Activated CD8-positive, alpha-beta memory T cell treated with anti-CD3 and anti-CD28 coated beads, Interleukin-2, amount 50 U/mL, for 48 hours (primary cell): ENCODE measurements at regions not wholly inside any gene's neighbourhood (a gene's known extent, or its start where the extent isn't known, plus 50 kb on each side); places are given as distances from the start of the nearest gene placed in this dataset.
"Not testable (repeated sequence)": the region's sequence is repeated elsewhere in the genome, so short reads cannot be mapped to it uniquely, and the experiment has no call there.

ENCODE experiments used
- DNase-seq: peaks from one replicate; pipeline ENCODE4 v3.0.0-alpha.2; 2020

DNA sequence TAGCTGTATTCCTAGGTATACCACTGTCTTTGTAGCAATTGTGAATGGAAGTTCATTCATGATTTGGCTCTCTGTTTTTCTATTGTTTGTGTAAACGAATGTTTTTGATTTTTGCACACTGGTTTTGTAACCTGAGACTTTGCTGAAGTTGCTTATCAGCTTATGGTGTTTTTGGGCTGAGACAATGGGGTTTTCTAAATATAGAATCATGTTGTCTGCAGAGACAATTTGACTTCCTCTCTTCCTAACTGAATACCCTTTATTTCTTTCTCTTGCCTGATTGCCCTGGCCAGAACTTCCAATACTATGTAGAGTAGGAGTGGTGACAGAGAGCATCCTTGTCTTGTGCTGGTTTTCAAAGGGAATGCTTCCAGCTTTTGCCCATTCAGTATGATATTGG, 761.6 kb upstream of the NCAM2 start:
- DNase-seq = not testable (repeated sequence)

DNA sequence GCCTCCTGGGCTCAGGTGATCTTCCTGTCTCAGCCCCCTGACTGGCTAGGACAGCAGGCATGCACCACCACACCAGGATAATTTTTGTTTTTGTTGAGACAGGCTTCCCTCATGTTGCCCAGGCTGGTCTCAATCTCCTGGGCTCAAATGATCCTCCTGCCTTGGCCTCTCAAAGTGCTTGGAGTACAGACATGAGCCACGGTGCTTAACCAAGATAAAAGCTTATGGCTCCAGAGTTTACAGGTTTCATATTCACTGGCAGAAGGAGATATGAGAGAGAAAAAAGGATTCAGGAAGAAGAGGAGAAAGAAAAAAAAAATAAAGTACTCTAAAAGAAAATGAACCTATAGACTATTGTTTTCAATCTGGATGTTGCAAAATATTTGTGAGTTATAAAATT, 748.8 kb upstream of the NCAM2 start:
- DNase-seq = no peak

DNA sequence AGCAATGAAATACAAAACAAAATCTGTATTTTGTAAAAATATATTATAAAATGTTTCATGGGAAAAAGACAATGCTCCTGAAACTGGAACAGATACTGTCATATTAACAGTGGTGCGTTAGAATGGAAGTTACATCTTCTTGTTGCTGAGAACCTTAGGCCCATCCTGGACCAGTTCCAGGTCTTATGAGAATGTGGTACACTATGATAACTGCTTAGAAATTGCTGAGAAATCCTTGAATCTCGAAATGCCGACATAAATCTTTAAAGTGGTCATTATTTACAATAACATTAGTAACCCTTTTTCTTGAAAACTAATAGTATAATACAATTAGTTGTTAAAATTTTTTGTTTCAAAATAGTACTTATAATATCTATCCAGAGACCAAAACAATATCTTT, 747.9 kb upstream of the NCAM2 start:
- DNase-seq = no peak

DNA sequence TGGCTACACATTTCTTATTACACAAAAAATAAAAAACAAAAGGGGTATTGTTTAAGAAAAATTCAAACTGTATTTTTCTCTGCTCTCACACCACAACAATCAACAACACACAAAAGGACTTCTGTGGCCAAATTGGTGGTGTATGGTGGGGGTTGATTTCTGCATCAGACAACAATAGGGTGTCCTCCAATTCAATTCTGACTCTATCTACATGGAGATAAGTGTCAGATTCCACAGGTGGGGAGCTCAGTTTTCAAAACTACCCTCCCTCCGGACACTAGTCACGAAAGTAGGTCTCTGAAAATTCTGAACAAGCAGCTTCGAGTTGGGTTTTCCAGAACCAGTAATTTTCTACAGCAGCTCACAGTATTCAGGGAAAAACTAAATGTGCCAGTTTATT, 744.9 kb upstream of the NCAM2 start:
- no peak for DNase-seq

DNA sequence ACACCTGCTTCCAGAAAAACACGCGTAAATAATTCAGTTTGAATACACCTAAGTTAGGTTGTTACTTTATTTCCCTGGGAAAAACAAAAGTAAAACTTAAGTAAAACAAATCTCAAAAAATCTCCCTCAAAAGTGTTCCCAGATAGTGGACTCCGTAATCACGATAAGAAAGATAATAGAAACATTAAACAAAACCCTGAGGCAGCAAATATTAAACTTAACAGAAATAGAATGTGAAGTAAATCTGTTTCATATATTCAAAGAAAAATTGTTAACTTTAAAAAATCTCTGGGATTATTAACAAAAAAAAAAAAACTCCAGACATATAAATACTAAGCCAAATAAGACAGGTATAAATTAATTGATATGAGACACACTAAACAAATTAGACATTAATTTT, 743.2 kb upstream of the NCAM2 start:
- DNase-seq = no peak

DNA sequence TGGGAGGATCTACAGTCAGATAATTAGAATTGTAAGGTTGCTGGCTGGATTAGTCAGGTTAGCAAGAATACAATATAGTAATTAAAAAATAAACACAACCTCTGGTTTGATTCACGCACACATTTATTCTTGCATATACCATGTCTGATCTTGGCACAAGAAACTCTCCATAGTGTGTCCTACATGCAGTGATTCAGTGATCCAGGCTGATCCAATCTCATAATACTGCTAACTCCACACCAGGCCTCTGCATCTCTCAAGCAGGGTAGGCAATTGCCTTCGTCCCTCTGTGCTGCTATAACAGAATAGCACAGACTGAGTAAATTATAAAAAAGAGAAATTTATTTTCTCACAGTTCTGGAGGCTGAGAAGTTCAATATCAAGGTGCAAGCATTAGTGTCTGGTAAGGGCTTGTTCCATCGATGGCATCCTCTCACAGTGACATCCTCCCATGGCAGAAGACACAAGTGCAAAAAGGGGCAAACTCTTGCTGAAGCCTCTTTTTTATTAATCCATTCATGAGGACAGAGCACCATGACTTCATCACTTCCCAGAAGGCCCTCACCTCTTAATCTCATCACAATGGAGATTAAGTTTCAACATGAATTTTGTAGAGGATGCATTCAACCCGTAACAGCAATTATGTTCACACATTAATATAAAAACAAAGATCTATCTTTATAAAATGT, 741.0 kb upstream of the NCAM2 start:
- DNase-seq = no peak

DNA sequence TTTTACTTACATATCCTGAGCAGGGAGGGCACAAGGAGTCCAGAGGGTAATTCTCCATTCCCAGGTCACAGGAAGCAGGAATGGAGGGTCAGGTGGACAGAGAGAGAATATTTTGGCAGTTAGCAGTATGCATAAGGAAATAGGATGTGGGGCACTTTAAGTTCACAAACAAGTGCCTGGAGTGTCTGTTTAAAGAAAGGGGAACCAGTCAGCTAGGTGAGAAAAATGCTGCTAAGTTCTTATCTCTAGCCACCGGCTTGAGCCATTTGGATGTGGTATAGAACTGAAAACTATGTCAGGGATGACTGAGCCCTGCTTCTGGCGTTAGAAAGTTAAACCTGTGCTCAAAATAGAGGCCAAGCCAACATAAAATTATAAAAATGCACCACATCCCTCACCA, 739.7 kb upstream of the NCAM2 start:
- DNase-seq = no peak

DNA sequence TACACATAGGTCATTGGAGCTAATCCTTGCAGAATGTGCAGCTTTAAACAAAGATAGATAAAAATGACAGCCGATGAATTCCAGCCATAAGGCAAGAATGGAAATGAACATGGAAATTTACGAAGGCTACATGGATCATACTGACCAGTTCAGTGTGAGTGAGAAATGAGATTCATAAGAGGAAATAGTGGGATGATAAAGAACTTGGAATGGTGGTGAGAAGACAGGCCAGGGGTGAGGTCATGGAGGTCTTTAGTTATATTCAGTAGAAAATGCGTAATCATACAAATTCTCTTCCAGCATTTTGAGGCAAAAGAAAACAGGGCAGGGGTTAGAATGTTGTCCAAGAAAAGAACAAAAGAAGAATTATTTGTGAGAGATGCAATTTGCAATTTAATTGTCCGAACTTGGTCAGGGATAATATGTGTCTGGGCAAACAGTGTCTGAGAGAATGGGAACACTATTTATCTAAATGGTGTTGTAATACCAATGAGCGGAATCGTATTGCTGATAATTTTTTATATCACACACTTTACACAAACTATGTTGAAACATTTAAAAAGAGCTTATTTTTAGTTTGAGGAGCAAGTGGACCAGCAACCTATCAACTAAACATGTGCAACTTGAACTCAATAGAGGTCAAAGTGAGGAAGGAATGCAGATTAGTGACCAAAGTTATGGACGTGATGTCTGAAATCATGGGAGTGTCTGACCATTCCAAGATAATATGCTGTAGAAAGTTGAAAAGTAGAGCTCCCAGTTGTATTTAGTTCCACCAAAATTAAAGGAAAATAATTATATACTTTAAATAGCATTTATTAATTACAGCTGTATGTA, 739.0 kb upstream of the NCAM2 start:
- DNase-seq = no peak

DNA sequence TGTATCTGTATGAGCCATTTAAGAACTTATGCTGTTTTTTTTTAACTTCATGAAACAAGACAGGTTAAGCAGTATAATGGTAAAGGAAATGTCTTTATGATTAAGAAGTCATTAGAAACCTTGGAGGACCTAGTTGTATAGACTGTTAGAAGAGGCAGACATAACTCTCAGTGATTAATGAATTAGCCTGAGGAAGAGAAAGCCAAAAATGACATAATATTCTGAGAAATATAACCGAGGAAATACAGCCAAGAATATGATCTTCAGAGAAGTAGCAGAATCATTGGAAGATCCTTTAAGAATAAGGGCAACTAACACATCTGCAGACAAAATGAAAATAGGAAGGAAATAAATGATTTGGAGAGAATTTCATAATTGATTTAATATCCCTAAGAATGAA, 738.1 kb upstream of the NCAM2 start:
- DNase-seq = no peak

DNA sequence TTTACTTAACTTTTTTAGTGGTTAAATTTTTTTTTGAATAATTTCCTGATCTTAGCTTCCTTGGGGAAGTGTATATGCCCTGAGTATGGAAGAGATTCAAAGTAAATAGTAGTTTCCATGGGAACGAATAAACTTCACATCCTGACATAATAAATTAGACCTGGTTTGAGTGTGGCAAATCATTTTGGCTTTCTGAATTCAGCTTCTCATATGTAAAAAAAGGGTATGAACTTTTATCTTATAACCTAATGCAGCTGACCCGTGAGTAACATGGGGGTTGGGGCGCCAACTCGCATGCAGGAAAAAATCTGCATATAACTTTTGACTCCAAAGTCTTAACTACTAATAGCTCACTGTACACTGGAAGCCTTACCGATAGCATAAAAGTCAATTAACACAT, 736.8 kb upstream of the NCAM2 start:
- DNase-seq = no peak

DNA sequence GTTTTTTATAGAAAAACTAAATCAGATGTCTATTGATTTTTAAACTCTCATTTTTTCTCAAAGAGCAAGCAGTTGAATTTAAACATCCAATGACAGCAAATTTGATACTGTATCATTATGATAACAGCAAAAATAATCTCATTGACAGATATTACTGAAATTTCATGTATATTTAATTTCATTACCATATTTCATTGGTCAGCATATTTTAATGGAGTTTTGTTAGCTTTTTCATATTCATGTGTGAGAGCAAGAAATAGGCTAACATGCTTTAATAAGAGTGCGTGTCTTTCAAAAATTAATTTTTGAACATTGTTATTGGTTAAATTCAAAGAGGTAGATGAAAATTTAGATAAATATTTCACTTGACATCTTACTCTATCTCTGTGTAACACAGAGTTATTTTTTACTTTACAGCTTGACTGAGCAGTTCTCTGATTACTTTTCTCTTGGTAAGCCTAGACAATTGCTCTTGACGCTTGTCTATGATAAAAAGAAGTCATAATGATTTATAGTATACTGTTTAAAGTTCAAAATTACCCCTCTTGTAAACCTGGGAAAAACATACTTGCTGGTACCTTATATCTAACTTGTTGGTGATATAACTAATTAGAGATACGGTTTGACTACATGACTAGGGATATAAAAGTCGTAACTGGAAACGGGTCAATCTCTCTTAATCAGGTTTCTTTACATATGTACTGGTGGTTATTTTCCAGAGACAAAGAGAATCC, 732.3 kb upstream of the NCAM2 start:
- DNase-seq = no peak

DNA sequence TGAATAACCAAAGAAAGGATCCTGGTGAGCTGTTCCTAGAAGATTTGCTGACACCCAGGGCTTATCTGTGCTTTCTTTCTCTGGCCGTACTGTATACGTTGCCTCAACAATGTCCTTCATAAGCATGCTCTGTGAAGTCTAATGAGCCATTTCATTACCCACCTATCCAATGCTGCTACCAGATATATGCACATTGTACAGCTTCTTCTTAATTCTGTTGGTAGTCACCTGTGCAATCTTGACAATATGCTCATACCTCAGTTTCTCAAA, 731.8 kb upstream of the NCAM2 start:
- no peak for DNase-seq

DNA sequence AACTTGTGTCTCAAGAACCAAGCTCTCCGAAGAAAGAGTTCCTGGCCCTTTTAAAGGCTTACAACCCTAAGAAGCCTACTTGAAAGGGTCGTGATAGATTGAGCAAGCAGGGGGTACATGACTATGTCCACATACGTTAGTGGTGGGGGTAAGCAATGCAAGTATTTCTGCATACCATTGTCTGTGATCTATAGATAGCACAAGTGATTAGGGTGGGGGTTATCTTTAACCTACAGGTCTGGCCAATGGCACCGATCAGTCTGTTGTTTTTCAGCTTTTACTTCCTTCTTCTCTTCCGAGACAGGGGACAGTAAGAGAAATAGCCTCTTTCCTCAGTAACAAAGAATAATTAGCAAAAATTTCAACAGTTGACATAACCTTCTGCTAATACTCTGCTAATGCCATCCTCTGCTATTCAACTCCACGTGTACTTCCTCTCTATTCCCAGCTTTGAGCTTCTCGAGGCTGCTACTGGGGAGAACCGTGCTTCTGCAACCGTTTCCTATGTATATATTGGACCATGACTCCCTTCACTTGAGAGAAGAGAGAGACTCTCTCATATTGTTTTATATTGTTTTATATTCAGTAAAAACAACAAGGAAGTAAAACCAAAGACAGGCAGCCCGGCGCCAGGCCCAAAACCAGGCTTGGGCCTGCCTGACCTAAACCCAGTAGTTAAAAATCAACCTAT, 727.7 kb upstream of the NCAM2 start:
- DNase-seq = no peak

DNA sequence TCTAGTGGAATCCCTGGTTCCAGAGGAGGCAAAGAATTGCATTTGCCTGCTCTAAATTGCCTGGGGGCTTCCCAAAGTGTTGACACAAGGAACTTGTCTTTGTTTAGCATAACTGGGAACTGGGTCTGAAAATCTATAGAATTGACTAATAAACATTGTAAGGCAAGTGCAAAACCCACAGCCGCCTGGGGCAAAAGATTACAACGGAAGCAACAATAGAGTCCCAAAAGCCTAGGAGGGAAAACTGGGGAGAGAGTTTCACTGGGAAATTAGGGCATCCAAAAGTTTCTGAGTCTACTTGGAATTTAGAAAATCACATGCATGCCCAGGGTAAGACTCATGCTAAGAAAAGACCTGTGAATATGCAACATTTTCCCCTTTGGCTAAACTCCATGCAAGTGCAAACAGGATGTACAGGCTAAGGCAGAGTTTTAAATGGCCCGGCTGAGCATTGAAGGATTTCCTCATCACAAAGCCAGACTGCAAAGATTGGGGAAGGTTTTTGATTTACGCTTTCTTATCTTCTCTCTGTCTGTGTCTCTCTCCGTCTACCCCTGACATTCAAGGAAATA, 725.3 kb upstream of the NCAM2 start:
- no peak for DNase-seq

DNA sequence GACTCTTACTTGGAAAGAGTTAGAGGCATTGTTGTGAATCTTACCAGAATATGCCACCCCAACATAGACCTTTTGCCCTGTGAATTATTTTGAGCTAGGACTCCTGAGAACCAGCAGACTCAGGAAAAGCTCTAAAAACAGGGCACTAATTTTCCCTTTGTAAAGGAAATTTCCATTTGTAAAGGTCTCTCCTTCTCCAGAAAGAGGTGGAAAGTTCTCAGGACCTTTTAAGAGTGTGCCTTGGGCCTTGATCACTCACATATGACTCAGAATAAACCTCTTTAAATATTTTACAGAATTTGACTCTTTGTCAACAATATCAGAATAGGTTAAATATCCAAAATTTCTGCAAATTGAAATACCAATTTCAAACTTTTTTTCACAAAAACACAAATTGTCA, 721.8 kb upstream of the NCAM2 start:
- no peak for DNase-seq

DNA sequence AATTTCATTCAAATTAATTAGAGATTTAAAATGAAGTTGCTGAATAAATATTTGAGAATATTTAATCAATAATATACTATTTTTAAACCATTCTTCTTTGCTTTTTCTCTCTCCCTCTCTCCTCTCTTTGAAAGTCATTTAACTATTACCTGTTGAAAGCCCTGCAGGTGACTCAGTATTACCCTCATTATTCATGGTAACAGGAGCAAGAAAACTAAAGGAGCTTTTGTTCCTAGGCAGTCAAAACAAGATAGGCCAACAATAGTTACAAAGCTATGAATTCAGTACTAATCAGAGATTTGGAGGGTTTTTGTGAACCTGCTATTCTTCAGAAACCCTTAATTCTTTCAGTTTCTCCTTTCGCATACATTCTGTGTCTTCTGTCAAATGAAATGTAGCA, 721.3 kb upstream of the NCAM2 start:
- no peak for DNase-seq

DNA sequence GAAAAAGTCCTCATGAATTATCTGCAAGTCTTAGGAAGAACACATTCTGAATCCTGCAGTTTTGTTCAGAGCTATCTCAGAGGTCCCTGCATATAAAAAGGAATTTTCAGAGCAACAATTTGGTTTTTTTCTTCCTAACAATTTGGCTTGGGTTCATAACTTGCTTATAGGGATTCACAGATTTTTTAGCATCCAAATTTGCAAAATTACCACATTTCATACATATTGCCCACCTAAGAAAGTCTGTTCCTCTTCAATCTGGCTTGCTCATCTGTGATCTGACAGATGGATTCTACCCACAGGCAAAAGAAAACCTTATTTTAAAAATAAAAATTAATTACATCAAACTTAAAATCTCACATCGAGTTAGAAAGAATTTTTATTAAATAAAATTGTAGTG, 714.4 kb upstream of the NCAM2 start:
- no peak for DNase-seq

DNA sequence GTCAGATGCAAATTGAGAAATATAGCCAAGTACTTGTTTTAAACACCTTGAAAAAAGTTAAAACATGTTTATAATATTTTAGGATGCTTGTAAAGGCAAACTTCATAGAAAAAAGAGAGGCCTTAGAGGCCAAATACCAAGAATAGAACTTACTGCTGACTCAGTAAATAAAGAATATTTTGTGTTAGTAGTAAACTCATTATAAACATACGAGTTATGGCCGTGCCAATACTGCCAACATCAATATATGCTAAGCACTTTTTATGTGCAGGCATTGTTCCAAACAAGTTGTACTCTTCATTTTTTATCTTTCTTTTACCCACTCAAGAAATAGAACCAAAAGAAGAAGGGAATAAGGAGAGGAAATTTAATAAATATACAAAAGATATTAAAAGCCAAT, 705.9 kb upstream of the NCAM2 start:
- no peak for DNase-seq

DNA sequence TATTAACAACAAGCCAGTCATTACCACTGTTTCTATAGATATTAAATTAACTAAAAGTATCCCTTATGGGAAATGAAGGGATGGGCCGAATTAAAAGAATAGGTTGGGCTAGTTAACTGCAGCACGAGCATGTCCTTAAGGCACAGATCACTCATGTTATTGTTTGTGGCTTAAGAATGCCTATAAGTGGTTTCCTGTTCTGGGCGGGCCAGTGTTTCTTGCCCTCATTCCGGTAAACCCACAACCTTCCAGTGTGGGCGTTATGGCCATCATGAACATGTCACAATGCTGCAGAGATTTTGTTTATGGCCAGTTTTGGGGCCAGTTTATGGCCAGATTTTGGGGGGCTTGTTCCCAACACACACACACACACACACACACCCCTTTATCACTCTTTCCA, 705.4 kb upstream of the NCAM2 start:
- not testable (repeated sequence) for DNase-seq

DNA sequence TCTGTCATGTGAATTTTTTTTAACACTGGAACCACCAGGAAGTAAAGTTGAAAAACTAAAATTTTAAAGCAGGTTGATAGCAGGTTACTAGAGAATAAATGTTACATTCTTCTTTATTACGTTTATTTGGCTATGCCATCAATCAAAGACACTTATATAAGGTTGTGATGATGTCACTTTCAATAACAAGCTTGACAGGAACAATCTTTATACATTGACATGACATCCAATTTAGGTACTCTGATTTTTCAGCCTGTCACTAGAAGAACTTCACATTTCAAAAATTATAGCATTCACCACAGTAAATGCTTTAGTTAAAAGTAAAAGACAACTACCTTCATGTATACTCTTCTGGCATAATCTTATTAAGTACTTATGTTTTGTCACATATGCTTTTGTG, 696.8 kb upstream of the NCAM2 start:
- no peak for DNase-seq

DNA sequence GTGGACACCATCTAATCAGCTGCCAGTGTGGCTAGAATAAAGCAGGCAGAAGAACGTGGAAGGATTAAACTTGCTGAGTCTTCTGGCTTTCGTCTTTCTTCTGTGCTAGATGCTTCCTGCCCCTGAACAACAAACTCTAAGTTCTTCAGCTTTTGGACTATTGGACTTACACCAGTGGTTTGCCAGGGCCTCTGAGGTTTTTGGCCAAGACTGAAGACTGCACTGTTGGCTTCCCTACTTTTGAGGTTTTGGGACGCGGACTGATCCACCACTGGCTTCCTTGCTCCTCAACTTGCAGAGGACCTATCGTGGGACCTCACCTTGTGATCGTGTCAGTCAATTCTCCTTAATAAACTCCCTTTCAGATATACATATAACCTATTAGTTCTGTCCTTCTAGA, 696.1 kb upstream of the NCAM2 start:
- no peak for DNase-seq

DNA sequence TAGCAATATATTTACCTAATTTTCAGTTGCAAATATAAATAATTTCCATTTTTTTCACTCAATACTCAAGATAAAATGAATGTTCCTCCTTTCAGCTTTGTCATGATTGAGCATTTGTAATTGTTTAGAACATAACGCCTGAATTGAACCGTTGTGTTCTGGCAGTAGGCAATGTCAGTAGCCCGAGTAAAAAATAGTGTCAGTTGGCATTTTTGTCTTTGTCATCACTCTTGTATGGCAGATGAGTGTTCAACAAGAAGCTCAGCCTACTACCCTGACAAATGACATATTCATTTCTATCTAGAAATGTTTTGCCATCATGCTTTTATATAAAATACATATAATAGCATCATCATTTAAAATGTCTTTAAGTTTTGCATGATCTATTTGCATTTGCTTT, 691.4 kb upstream of the NCAM2 start:
- no peak for DNase-seq

DNA sequence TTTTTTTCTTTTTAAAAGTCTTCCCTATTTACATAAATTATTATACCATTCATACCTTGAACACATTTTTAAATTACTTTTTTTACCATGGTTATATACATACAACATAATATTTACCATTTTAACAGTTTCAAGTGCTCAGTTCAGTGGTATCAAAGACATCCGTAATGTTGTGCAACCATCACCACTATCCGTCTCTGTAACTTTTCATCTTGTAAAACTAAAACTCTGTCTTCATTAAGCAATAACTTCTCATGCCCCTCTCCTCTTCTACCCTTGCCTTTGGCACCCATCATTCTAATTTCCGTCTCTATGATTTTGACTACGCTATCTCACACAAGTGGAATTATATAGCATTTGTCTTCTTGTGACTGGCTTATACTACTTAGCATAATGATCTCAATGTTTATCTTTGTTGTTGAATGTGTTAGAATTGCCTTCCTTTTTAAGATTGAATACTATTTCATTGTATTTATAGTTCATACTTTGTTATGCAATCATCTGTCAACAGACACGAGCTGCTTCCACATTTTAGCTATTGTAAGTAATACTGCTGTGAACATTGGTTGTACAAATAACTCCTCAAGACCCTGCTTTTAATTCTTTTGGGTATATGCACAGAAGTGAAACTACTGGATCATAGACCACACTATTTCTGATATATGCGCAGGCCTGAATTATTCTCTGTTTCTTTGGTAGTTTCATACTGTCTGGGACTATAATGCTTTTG, 689.5 kb upstream of the NCAM2 start:
- no peak for DNase-seq
